ENCODE measurements at regions not wholly inside any gene's neighbourhood (a gene's known extent, or its start where the extent isn't known, plus 50 kb on each side); places are given as distances from the start of the nearest gene placed in this dataset.

GRCh38 chr18:46331316-46331715 lies 227.1 kb downstream of the HAUS1 start:
- H4K20me1 ChIP-seq (ENCODE audit: control insufficient read depth, insufficient read depth, low read depth, low read length) = no peaks in the 10 kb centered on the region
- TF ChIP-seq EZH2phosphoT487 (IDR thresholded peaks at IDR 0.05; ENCODE audit: borderline replicate concordance, low read length) (no peak), CTCF (IDR thresholded peaks at IDR 0.05; ENCODE audit: low read depth, low read length, poor library complexity, severe bottlenecking) (no peak)
- no peaks in the 10 kb centered on the region for H3K9me2 ChIP-seq (replicated peaks; ENCODE audit: control insufficient read depth, low read length)
- H3K79me2 ChIP-seq (ENCODE audit: control insufficient read depth, low read length) = no peaks in the 10 kb centered on the region
- no peaks in the 10 kb centered on the region for H3F3A ChIP-seq (ENCODE audit: control insufficient read depth, insufficient read depth)
- no peaks in the 10 kb centered on the region for H3K4me1 ChIP-seq (ENCODE audit: control insufficient read depth, low read length)
- no peaks in the 10 kb centered on the region for H3K36me3 ChIP-seq (ENCODE audit: control insufficient read depth, low read length)
- H3K9me3 ChIP-seq (ENCODE audit: control insufficient read depth, insufficient read depth, low read length) = no peaks in the 10 kb centered on the region
- H3K27me3 ChIP-seq (ENCODE audit: control insufficient read depth, low read length) = peaks cover 31% of the 10 kb centered on the region
- H3K4me3 ChIP-seq (ENCODE audit: low read length) = no peak overlapping the region
- no peak overlapping the region for H3K4me2 ChIP-seq (ENCODE audit: low read length)
- no peak overlapping the region for H3K27ac ChIP-seq (ENCODE audit: low read depth, low read length)

- peaks cover 37% of the 10 kb centered on the region for H3K27me3 ChIP-seq (ENCODE audit: control insufficient read depth, low read length)
- TF ChIP-seq EZH2phosphoT487 (IDR thresholded peaks at IDR 0.05; ENCODE audit: borderline replicate concordance, low read length) (no peak), CTCF (IDR thresholded peaks at IDR 0.05; ENCODE audit: low read depth, low read length, poor library complexity, severe bottlenecking) (no peak)
These were observed 228.2 kb downstream of the HAUS1 start for GRCh38 chr18:46332286-46332801.

GRCh38 chr18:46332921-46333341 lies 228.7 kb downstream of the HAUS1 start:
- Histone ChIP-seq H3K27ac (ENCODE audit: low read depth, low read length) (no peak overlapping the region), H3K4me3 (ENCODE audit: low read length) (no peak overlapping the region), H3K4me2 (ENCODE audit: low read length) (no peak overlapping the region), H3K4me1 (ENCODE audit: control insufficient read depth, low read length) (no peaks in the 10 kb centered on the region), H3K36me3 (ENCODE audit: control insufficient read depth, low read length) (no peaks in the 10 kb centered on the region), H4K20me1 (ENCODE audit: control insufficient read depth, insufficient read depth, low read depth, low read length) (no peaks in the 10 kb centered on the region), H3K79me2 (ENCODE audit: control insufficient read depth, low read length) (no peaks in the 10 kb centered on the region), H3F3A (ENCODE audit: control insufficient read depth, insufficient read depth) (no peaks in the 10 kb centered on the region), H3K27me3 (ENCODE audit: control insufficient read depth, low read length) (peaks cover 40% of the 10 kb centered on the region), H3K9me2 (replicated peaks; ENCODE audit: control insufficient read depth, low read length) (no peaks in the 10 kb centered on the region), H3K9me3 (ENCODE audit: control insufficient read depth, insufficient read depth, low read length) (no peaks in the 10 kb centered on the region)
- no peak for TF ChIP-seq CTCF (IDR thresholded peaks at IDR 0.05; ENCODE audit: low read depth, low read length, poor library complexity, severe bottlenecking)

More at GRCh38 chr18:46332286-46332801, 228.2 kb downstream of the HAUS1 start:
- Histone ChIP-seq H4K20me1 (ENCODE audit: control insufficient read depth, insufficient read depth, low read depth, low read length) (no peaks in the 10 kb centered on the region), H3K27ac (ENCODE audit: low read depth, low read length) (no peak overlapping the region), H3K36me3 (ENCODE audit: control insufficient read depth, low read length) (no peaks in the 10 kb centered on the region), H3K79me2 (ENCODE audit: control insufficient read depth, low read length) (no peaks in the 10 kb centered on the region), H3F3A (ENCODE audit: control insufficient read depth, insufficient read depth) (no peaks in the 10 kb centered on the region), H3K4me1 (ENCODE audit: control insufficient read depth, low read length) (no peaks in the 10 kb centered on the region), H3K9me2 (replicated peaks; ENCODE audit: control insufficient read depth, low read length) (no peaks in the 10 kb centered on the region), H3K9me3 (ENCODE audit: control insufficient read depth, insufficient read depth, low read length) (no peaks in the 10 kb centered on the region), H3K4me2 (ENCODE audit: low read length) (no peak overlapping the region), H3K4me3 (ENCODE audit: low read length) (no peak overlapping the region)

Measured in DOHH2 (cell line).